ENCODE measurements at regions not wholly inside any gene's neighbourhood (a gene's known extent, or its start where the extent isn't known, plus 50 kb on each side); places are given as distances from the start of the nearest gene placed in this dataset.
"Not testable (repeated sequence)": the region's sequence is repeated elsewhere in the genome, so short reads cannot be mapped to it uniquely, and the experiment has no call there.

GRCh38 chr21:27812279-27812678 is 845.4 kb upstream of the ADAMTS5 start:
- DNase-seq, result no peak

DNA sequence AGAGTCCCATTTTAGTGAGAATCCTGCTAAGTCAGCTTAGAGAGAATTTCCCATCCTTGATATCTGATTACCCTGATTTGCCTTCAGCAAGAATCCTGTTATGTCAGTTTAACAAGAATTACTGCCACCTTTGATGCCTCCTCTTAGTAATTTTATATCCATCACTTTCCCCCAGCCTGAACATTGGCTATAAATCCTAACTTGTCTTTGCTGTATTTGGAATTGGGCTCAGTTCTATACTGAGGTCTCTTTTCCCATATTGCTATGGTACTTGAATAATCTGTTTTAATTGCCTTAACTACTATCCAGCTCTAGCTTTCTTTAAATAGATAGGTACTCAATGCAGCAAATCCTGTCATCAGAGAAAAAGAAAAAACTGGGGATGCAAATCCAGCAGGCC is 842.0 kb upstream of the ADAMTS5 start:
- no peak for DNase-seq

GRCh38 chr21:27807596-27807995 is 840.7 kb upstream of the ADAMTS5 start:
- DNase-seq, result peak in 1 of 14 donors; percentile 15

DNA sequence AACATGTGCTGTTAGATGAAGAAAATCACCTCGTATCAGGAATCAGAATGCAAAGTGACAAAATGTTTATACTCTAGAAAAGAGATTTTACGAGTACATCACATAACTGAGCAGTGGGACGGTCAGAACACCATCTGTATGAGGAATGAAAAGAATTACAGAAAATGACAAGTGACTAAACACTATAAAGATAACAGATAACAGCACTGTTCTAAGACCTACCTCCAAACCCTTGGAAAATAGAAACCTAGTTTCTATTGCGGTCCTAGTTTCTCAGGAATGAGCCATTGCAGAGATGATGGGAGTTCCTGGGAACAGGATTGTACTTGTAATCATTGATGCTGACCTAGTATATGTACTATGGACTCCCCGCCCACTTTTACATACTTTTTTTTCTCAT is 839.4 kb upstream of the ADAMTS5 start:
- no peak for DNase-seq

- no peak for DNase-seq
These were observed 838.8 kb upstream of the ADAMTS5 start for GRCh38 chr21:27805696-27806095.

DNA sequence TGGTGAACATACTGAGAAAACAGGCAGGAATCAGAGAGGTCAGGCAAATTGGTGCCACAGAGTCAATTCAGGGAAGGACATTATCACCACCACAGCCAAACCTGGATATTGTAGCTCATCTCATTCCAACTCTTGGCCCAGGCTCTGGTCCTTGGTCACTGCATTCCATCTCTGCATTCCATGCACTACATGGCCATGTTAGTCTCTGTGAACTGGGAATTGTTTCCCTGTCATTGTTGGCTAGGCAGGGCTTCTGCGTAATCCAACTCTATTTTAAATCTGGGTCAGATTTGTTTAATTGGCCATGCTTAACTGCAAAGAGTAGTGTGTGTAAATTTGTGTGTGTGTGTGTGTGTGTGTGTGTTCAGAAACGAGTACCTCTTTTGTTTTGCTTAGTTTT is 837.6 kb upstream of the ADAMTS5 start:
- no peak for DNase-seq

- no peak for DNase-seq
These were observed 836.7 kb upstream of the ADAMTS5 start for GRCh38 chr21:27803571-27803970.

- DNase-seq, result peak in 12 of 14 donors; percentile 3 to 76 (median 20)
These were observed 836.1 kb upstream of the ADAMTS5 start for GRCh38 chr21:27802816-27803475.

GRCh38 chr21:27799861-27800260 is 833.0 kb upstream of the ADAMTS5 start:
- DNase-seq, result no peak

DNA sequence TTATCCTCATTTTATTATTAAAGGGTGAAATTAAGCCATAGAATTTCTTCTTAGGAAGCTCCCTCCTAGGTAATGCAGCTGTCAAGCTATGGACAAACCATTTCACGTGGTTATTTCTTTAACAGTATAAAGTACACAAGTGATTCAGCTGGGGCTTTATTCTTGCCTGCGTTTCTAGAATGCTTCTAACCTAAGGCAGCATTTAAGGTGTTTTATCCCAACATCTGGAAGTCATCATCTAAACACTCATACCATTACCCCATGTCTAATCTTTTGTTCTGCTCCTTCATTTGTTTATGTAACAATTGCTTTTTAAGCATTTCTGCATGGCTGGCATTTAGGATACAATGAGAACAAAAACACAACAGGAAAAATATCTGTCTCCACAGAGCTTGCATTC is 829.2 kb upstream of the ADAMTS5 start:
- no peak for DNase-seq

GRCh38 chr21:27795418-27795817 is 828.5 kb upstream of the ADAMTS5 start:
- no peak for DNase-seq

DNA sequence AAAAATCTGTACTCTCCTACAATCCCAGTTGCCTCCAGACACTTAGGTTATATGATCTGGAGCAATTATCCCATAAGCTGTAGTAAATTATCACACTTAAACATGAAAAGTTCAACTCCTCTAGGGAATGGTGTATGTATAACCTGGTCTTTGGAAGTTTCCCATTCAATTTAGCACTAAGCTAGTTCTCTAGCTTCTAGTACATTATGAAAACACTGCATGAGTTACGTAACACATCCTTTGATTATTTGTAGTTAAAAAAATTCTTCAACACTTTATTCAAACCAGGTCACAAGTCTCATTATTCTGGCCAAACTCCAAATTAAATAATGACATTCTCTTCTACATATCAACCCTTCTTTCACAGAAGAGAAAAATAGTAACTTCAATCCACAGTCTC is 827.0 kb upstream of the ADAMTS5 start:
- no peak for DNase-seq

DNA sequence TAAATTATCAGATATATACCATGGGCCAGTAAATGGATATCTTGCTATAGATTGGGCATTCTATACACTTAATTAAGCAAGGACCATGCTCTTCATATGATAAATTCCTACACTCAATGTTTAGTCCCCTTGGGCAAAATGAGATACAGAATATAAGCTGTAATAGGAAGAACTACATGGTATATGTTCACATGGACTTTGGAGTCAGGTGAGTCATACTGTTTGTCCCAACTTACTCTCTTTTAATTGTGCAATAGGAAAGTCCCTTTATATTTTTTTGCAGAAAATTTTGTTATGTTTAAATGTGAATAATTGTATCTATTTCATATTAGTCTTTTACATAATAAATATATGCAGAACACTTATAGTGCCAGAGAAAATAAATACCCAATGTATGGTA is 820.2 kb upstream of the ADAMTS5 start:
- DNase-seq, result no peak

DNA sequence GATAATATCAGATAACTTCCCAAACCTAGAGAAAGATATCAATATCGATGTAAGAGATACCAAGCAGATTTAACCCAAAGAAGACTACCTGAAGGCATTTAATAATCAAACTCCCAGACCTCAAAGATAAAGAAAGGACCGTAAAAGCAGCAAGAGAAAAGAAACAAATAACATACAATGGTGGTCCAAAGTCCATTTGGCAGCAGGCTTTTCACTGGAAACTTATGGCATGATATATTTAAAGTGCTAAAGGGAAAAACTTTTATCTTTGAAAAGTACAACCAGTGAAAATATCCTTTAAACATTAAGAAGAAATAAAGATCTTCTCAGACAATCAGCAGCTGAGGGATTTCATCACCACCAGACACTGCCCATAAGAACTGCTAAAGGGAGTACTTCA is 812.7 kb upstream of the ADAMTS5 start:
- no peak for DNase-seq

DNA sequence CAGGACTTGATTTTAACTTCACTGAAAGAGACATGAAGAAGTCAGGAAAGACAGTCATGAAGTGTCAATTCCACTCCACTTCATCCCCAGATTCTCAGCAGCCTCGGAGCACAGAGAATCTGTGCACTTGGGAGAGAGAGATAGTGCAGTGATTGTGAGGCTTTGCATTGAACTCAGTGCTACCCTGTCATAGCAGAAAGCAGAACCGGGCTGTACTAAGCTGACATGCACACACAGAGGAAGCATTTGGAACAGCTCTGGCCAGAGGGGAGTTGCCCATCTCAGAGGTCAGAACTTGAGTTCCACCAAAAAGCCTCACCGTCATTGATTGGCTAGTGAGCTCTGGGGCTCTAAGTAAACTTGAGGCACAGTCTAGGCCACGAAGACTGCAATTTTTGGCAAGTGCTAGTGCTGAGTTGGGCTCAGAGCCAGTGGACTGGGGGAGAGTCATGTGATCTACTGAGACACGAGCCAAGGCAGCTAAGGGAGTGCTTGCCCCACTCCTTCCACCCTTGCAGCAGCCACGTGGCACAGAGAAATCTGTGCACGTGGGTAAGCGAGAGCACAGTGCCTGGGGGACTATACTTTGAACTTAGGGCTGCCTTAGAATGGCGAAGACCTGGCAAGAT is 810.2 kb upstream of the ADAMTS5 start:
- no peak for DNase-seq

- DNase-seq, result no peak
These were observed 805.9 kb upstream of the ADAMTS5 start for GRCh38 chr21:27772816-27773215.

DNA sequence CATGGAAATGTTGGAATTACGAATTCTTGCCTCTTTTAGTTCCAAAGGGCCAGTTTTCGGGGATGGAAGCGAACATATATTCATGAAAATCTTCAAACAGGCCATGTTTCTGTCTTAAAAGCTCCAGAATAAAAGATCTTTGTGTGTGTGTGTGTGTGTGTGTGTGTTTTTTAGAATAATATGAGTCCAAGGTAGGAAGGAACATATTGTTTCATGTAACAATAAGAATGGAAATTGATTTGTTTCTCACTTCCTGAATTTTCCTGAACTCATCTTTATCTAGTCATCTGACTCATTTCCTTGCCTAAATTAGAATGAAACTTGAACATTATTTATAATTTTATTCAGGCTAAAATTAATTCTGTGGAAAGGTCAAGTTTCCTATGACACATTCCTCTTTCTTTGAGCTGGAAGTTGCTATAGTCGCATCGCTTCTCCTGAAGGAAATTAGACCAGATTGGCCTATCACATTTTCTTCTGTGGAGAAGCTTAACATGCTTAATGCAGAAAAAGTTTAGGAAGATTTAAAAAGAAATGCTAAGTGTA is 805.1 kb upstream of the ADAMTS5 start:
- DNase-seq, result no peak

DNA sequence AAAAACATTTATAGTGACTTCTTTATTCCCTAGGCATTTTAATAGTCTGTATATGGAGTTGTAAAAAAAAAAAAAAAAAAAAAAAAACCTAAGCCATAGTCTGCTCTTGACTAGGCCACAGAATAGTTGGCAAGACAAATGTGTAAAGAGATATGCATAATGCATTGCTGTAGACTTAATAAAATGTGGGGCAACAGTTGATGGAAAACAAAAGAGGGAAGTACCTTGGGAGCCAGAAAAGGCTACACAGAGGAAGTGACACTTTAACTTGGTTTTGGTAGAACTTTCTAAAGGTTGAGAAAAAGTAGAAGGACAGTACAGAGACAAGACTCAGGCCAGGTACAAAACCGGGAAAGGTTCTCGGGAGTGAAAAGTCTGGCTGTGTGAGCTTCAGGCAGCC is 802.9 kb upstream of the ADAMTS5 start:
- no peak for DNase-seq

- DNase-seq, result not testable (repeated sequence)
These were observed 801.3 kb upstream of the ADAMTS5 start for GRCh38 chr21:27768046-27768637.

- DNase-seq, result no peak
These were observed 797.2 kb upstream of the ADAMTS5 start for GRCh38 chr21:27764056-27764455.

- DNase-seq, result no peak
These were observed 794.7 kb upstream of the ADAMTS5 start for GRCh38 chr21:27761623-27762022.

- no peak for DNase-seq
These were observed 792.9 kb upstream of the ADAMTS5 start for GRCh38 chr21:27759820-27760219.

DNA sequence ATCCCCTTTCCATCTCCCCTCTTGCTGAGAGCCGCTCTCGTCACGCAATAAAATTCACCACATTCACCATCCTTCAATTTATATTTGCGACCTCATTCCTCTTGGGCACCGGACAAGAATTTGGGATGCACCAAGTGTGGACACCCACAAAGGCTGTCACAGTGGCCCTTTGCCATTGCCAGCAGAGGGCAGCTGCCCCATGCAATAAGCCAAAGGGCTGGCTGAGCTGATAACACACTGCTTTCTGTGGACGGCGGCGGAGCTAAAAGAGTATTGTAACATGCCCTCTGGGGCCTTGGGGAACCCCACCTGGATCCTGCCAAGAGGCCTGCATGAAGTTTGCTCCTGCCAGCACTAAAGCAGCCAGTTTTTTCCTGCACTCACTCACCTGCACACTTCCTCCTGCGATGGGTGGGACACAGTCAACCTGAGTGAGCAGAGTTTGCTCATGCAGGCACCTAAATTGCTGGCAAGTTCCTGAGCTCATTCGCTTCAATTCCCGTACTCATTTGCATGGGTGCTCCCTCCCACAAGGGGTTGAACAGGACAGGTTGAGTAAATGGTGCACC is 792.3 kb upstream of the ADAMTS5 start:
- DNase-seq, result peak in 6 of 14 donors; percentile 3 to 27 (median 12)

DNA sequence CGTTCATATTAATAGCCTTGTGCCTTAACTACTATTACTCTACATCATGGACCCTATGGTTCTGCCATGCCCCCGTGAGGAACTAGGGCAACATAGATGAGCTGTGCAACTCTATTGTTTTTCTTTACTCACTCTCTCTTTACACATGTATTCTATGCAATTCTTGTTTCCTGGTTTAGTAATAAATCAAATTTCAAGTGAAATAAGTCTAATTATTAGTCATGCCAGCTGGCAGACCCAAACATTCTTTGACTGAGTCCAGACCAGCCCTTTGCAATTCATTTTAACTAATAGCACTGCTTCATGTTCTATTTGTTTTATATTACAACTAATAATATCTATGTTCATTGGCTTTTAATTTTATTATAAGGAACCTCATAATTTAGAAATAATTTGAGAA is 789.3 kb upstream of the ADAMTS5 start:
- DNase-seq, result no peak

Data from C1 segment of cervical spinal cord (tissue), 14 donors.